HCT116 (cell line): ENCODE measurements at regions not wholly inside any gene's neighbourhood (a gene's known extent, or its start where the extent isn't known, plus 50 kb on each side); places are given as distances from the start of the nearest gene placed in this dataset.

Experiments used
- ATF3 ChIP-seq: IDR thresholded peaks from 2 replicates; pipeline ENCODE4 v1.6.1; 2012
- CBX3 ChIP-seq: IDR thresholded peaks from 2 replicates; pipeline ENCODE4 v1.6.1; 2012; ENCODE audit warnings: low read depth
- CTCF ChIP-seq, 3 experiments: fragments of 200-600 bp in 1 of 3; sonication (generic) in 1 of 3; IDR thresholded peaks in 2 of 3; conservative IDR thresholded peaks in 1 of 3; 2 replicates each; pipeline ENCODE4 v1.5.1; 2012 to 2017; ENCODE audit warnings: low read depth in 2 of 3, low read length in 2 of 3, antibody characterized with exemption in 1 of 3, borderline replicate concordance in 1 of 3, control low read depth in 1 of 3, mild to moderate bottlenecking in 1 of 3, mixed read lengths in 1 of 3, mixed run types in 1 of 3, moderate library complexity in 1 of 3; ENCODE audit not compliant: insufficient read depth in 1 of 3
- EZH2 ChIP-seq: fragments of 200-600 bp; sonication (generic); IDR thresholded peaks from 2 replicates; pipeline ENCODE4 v1.6.1; 2017; ENCODE audit warnings: antibody characterized with exemption, mixed run types
- POLR2A ChIP-seq: IDR thresholded peaks from 2 replicates; pipeline ENCODE4 v1.7.0; 2011; ENCODE audit warnings: borderline replicate concordance; ENCODE audit not compliant: insufficient read depth, insufficient read length; ENCODE audit errors: extremely low read depth
- POLR2AphosphoS5 ChIP-seq: IDR thresholded peaks from 2 replicates; pipeline ENCODE4 v1.6.1; 2011; ENCODE audit warnings: mild to moderate bottlenecking, low read depth, low read length, moderate library complexity
- REST ChIP-seq: IDR thresholded peaks from 2 replicates; pipeline ENCODE4 v1.6.1; 2012; ENCODE audit warnings: low read depth
- SP1 ChIP-seq: IDR thresholded peaks from 2 replicates; pipeline ENCODE4 v1.6.1; 2012; ENCODE audit warnings: low read depth

- TF ChIP-seq ATF3 (no peak), REST (no peak), SP1 (no peak), POLR2A (no peak), CTCF (IDR thresholded peaks at IDR 0.05 in 2 of 3, conservative IDR thresholded peaks at IDR 0.05 in 1 of 3; ENCODE audit: borderline replicate concordance in 1 of 3, insufficient read depth in 1 of 3, low read depth in 2 of 3, low read length in 2 of 3) (no peak), EZH2 (no peak), POLR2AphosphoS5 (no peak), CBX3 (no peak)
Measured at GRCh38 chrX:38494239-38494823, 67.0 kb upstream of the TSPAN7 start.
